Activated effector memory CD4-positive, alpha-beta T cell treated with anti-CD3 and anti-CD28 coated beads, Interleukin-2, amount 50 U/mL, for 16 hours (primary cell): ENCODE measurements at regions not wholly inside any gene's neighbourhood (a gene's known extent, or its start where the extent isn't known, plus 50 kb on each side); places are given as distances from the start of the nearest gene placed in this dataset.

Experiments
- DNase-seq: peaks from one replicate; pipeline ENCODE4 v3.0.0-alpha.2; 2020

GRCh38 chr1:90778486-90778885 lies 61.4 kb upstream of the BARHL2 start:
- no peak for DNase-seq

DNA sequence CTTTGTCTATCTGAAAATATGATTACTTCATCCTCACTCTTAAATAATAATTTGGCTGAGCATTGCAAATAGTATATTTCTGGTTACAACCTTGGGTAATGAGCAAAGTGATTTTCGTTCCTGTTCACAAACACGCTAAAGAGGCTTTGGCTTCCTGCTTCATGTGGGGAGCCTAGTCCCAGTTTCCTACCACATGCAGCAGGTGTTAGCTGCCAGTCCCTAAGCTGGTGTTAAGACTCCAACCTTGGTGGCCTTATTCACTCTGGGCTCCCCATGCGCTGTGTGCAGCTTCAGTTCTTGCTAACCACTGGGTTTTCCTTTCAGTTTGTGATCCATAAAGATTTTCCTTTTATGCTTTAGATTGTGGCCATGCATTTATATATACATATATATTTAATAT lies 56.7 kb upstream of the BARHL2 start:
- no peak for DNase-seq

GRCh38 chr1:90768826-90769225 lies 51.7 kb upstream of the BARHL2 start:
- DNase-seq: no peak

GRCh38 chr1:90768098-90768497 lies 51.0 kb upstream of the BARHL2 start:
- no peak for DNase-seq
